HG03558 (cell line): ENCODE measurements at regions not wholly inside any gene's neighbourhood (a gene's known extent, or its start where the extent isn't known, plus 50 kb on each side); places are given as distances from the start of the nearest gene placed in this dataset.

Experiments used
- ATAC-seq: cut with Tn5 transposase; IDR thresholded peaks from one replicate; pipeline ENCODE4 v1.9.1; 2021; ENCODE audit warnings: moderate number of reproducible peaks; ENCODE audit not compliant: unreplicated experiment; ENCODE audit errors: extremely low read depth

DNA sequence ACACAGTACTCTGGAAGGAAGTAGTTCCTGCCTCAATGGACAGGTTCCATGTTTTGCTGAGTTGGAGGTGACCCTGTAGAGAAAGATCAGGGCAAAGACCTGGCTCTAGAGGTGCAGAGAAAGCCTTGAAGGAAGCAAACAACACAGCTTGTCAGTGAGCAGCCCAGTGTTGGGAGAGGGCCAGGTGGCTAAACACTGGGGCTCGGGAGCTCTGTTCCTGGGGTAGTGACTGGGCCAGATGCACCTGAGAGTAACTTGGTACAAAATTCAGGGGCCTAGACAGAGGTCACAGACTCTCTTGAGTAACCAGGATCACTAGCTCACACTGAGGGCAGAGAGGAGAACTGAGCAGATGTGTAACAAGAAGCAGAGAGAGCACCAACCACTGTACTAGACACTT is 138.4 kb upstream of the NALF2 start:
- ATAC-seq = no peak

DNA sequence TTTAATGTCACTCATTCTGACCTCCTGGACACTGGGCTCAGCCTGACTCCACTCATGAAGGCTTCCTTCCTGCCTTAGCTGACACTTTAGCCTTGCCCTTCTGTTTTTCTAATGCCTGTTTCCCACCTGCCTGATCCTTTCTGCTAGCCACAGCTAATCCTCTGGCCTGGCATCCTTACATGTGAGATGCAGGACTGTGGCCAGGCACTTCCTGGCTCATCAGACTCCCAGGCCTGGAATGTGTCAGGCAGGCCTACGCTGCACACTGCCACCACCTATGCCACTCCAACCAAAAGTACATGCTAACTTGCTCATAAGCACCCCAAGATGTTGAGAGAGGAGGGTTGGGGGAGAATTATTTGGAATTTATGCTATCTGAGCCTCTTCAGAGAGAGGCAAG is 138.8 kb upstream of the NALF2 start:
- no peak for ATAC-seq

DNA sequence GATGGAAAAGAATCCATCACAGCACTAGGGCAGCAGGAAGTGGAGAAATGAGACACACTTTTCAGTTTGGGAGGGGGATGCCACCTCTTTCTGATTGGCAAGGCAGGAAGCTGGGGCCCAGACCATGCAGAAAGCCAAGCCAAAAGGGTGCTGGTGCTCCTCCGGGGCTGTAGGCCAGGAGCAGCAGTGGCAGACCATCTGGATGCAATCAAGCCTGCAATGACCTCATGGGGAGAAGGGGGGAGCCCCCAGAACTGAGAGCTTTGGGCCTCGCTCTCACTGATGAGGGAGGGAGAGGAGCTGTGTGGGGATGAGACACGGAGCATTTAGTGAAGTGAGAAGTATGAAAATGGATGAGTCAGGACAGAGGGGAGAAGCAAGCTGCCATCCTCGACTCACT is 141.3 kb upstream of the NALF2 start:
- peak; percentile 57 for ATAC-seq

DNA sequence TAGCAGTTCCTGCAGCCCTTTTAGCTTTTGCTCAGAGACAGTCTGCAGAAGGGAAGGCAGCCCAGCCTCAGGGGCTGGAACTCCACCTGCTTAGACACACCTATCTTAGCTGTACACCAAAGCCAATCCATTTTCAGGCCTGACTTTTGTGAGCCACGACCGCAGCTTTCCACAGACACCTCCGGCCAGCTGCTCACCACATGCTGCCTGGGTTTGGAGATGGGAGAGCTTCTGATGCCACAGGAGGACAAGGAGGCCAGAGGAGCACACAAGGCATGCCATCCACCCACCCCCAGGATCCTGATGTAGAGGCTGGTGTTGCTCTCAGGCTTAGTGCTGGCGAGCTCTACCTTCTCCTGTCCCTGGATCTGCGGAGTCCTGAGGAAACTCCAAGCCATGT is 141.8 kb upstream of the NALF2 start:
- ATAC-seq = no peak

DNA sequence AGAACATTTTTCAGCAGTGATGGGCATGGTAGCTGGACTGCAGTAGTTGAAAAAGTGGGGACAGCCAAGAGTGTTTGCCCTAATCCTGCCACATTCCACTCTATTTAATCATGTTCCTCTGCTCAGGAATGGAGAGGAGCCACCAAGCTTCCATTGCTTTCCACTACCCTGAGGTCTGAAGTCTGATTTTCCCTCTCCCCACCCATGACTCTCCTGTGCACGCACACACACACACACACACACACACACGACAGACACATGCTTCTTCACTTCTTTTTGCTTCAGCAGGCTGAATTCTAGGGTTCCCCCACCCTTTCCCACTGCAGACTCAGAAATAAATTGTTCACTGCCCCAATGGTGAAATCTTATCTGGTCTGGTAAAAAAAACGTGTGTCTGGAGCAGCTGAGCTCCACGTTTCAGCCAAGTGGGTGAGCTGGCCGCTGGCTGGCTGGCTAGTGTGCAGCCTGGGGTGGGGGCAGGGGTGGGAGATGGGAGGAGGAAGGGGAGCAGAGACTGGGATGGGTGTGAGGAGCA is 142.7 kb upstream of the NALF2 start:
- ATAC-seq = no peak

GRCh38 chrX:69357317-69357716 is 146.8 kb upstream of the NALF2 start:
- ATAC-seq = no peak

GRCh38 chrX:69324851-69325250 is 159.6 kb upstream of the PJA1 start:
- no peak for ATAC-seq

DNA sequence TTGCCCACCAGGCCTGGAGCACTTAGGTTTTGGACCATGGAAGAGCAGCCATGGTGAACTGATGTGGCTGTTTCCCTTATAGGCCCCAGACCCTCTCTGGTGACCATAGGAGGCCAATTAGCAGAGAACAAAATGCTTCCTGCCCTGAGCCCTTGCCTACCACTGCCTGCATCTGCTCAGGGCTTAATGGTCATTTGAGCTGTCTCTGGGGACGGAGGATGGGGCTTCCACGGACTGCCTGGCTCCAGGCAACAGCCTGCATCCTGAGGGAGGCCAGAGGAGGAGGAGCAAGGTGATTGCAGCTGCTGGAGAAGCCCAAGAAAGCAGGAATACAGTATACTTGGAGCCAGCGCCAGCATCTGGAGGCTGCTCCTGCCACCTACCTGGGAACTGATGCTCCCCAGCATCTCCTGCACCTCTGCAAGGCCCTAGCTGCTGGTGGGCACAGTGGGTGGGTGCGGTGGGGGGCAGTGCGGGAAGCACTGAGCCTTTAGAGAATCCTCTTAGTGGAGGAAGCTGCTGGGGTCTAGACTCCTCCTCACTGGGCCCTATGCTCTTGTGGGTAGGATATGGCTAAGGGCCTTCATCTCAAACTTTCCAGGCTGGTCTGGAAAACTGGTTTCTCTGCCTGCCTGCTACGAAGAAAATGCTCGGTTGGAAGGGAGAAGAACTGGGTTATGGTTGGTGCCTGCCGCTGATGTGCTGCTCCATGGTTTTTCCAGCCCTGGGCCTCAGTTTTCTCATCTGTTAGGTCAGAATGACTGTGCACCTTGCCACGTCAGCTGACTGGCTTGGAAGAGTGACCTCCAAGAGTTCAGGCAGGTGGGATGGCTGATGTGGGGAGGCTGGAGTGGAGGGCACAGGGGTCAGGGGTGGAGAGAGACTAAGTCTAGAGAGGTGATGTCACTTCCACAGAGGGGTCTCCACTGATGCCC is 158.8 kb upstream of the PJA1 start:
- ATAC-seq = no peak

DNA sequence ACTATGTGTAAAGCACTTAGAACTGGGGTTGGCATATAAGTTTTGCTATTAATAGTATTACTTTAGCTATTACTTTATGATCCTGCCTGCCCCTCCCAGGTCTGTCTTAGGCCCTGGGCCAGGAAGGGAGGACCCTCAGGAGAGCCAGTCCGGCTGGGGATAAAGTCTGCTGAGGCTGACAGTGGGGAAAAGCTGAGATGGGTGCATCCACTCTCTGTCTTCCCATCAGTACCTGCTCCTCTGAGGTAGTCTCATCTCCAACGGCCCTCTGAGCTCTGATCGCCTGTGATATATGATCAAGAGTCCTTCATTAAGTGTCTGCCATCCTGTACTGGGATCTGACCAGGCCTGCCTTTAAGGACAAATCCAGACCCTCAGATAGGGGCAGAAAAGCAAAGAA is 156.5 kb upstream of the PJA1 start:
- ATAC-seq = no peak

- ATAC-seq = no peak
Observed at GRCh38 chrX:69321006-69321655, 155.9 kb upstream of the PJA1 start.

DNA sequence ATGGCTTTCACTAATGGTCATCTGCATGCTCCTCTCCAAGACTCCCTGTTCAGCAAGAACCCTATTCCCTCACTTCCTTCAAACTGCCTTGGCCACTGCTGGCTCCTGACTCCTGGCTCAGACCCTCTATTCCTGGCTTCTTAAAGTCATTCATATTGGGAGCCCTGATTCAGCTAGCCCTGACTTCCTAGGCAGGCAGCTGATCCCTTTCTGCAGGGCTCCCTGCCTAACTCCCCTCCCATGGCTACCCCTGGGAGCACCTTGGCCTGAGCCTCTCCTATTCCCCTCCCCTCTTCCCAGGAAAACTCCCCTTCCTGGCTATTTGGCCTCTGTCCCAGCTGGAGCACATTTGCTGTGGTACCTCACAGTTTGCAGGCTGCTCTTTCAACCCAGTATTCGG is 154.9 kb upstream of the PJA1 start:
- no peak for ATAC-seq

DNA sequence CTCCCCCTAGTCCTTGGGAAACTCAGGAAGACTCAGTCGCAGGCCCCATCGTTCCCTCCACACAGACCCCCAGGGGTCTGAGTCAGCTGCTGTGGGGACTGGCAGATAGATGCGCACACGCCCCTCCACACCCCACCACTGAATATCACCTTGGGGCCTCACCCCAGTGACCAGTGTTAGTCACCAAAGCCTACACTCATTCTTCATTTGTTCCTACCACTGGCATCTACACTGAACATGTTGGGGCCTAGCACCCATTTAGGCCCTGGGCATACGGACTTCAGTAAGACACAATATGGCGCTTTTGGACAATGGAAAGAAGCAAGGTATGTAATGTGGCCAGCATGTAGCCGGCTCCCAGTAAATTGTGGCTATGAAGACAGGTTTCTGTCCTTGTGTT is 154.1 kb upstream of the PJA1 start:
- no peak for ATAC-seq

DNA sequence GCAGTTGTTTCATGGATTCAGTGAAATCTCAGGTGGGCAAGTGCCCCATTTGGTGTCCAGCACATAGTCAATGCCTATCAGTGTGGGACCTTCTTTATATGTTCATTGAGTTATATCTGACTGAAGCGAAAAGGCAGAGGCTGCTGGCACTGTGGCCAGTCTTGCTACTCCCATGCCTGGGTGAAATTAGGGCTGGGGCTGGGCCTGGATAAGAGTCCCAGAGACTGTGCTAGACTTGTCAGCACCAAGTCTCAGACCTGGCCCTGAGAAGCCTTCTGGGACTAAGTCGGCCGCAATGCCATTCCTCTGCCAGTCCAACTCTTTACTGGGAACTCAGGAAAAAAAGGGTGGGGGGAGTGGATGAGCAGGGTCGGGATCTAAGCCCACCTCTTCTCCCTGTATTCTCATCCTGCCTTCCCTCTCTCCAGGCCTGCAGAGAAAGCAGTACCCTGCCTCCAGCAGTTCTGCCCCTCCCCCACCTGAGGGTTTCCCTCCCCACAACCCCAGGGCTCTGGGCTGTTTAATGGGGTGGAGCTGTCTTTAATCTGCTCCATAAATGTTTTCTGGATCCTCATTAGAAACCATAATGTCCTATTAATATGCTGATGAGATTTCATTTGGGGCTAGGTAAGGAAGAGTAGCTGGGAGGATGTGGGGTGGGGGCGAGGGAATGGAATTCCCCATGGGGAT is 153.5 kb upstream of the PJA1 start:
- ATAC-seq = no peak

DNA sequence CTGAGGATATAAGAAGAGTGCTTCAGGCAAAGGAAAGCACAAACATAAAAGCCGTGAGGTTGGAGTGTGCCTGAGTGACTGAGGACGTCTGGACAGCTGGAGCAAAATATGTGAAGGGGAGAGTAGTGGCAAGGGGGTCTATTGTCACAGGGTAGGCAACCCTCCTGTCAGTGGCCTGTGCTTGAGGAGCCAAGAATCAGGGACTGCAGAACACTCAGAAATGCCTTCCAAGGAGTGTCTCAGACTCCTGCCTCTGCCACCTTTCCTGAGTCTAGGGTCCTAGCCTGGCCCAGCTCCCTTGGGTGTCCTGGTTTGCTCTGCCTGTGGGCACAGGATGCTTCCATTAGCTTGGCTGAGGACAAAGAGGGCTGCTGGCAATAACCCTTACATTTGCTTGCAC is 152.5 kb upstream of the PJA1 start:
- no peak for ATAC-seq

DNA sequence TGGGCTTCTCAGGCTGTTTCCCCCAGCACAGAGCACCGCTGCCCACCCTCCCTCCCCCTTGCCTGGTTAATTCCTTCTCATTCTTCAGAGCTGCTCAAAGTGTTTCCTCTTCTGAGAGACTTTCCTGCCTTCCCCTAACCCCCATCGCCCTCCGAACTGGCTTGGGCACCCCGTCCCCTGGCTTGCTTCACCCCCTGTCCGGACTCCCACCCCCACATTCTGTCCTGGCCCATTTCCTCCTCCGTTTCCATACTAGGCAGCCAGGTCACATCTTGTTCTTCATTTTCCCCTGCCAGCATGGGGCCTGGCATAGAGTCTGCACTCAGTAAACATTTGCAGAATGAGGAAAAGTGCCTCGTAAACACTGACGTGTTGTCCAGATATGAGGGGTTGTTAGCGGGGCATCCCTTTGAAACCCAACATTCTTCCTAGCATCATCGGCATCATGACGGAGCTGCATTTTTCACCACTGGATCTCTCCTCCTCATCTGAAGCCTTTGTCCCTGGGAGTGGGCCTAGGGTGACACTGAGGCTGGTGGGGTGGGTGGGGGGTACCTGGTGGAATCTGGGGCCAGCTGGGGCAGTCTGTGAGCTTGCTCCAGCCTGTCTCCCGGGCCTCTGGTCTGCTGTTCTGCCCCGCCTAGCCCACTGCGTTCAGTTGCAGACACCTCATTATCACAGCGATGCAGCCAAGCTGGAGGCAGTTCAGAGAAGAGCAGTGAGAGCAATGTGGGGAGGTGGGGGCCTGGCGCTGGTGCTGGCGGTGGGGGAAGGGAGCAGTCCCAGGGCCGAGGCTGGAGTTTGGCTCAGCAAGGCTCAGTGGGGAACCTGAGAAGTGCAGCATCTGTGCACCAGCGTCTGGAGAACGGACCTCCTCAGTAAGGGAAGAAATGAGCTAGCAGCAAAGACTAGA is 149.4 kb upstream of the PJA1 start:
- no peak for ATAC-seq

- ATAC-seq = no peak
Observed at GRCh38 chrX:69313617-69314290, 148.5 kb upstream of the PJA1 start.

DNA sequence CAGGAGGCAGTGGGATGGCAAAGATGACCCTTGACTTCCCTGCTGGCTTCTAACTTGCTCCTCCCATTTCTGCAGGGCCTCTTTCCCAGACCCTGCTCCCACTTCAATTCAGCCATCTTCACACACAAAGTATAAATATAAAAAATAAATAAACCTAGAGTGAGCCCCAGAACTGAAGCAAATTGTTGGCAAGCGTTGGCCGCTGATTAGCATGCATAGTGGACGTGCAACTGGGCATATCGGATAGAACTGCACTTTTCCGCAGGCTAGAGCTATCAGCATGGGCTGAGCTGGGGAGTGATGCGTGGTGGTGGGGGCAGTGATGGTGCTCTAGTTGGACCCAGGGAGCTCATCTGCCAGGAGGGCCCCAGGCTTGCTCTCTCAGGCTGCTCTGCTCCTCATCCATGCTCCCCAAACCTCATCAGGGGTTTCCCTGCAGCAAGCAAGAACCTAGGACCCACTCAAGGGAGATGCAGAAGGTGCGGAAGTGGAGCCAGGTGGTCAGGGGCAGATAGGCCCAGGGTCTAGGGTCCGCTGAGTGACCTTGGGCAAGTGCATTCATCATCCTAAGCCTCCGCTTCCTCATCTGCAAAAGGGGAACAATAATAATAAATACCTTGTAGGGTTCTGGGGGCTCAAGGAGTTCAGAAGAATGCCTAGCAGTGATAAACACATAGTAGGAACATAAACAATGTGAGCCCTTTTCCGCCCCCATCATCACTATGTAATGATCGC is 146.8 kb upstream of the PJA1 start:
- no peak for ATAC-seq

GRCh38 chrX:69309074-69309792 is 144.0 kb upstream of the PJA1 start:
- no peak for ATAC-seq
